ENCODE measurements at regions not wholly inside any gene's neighbourhood (a gene's known extent, or its start where the extent isn't known, plus 50 kb on each side); places are given as distances from the start of the nearest gene placed in this dataset.

DNA sequence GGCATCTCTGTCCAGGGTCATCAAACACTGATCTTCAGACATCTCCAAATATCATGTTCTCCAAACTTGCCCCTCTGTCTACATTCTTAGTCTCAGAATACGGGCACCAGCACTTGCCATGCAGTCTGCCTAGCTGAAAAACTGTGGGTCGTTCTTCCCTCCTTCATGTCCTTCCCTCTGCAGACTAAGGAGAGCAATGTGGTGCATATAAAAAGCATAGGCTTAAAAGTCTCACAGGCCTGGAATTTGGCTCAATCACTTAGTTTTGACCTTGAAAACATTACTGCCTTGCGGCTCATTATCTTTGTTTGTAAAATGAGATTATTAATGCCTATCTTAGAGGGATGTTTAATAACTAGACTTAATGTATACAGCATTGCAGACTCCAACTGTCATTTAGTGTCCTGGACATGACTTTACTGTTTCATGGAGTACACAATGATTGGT is 362.8 kb downstream of the NPR3 start:
- no peak for TF ChIP-seq POLR2A (IDR thresholded peaks at IDR 0.05)
- TF ChIP-seq, protein P1, sequence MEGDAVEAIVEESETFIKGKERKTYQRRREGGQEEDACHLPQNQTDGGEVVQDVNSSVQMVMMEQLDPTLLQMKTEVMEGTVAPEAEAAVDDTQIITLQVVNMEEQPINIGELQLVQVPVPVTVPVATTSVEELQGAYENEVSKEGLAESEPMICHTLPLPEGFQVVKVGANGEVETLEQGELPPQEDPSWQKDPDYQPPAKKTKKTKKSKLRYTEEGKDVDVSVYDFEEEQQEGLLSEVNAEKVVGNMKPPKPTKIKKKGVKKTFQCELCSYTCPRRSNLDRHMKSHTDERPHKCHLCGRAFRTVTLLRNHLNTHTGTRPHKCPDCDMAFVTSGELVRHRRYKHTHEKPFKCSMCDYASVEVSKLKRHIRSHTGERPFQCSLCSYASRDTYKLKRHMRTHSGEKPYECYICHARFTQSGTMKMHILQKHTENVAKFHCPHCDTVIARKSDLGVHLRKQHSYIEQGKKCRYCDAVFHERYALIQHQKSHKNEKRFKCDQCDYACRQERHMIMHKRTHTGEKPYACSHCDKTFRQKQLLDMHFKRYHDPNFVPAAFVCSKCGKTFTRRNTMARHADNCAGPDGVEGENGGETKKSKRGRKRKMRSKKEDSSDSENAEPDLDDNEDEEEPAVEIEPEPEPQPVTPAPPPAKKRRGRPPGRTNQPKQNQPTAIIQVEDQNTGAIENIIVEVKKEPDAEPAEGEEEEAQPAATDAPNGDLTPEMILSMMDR (IDR thresholded peaks at IDR 0.05) = no peak
